ENCODE measurements at regions not wholly inside any gene's neighbourhood (a gene's known extent, or its start where the extent isn't known, plus 50 kb on each side); places are given as distances from the start of the nearest gene placed in this dataset.

DNA sequence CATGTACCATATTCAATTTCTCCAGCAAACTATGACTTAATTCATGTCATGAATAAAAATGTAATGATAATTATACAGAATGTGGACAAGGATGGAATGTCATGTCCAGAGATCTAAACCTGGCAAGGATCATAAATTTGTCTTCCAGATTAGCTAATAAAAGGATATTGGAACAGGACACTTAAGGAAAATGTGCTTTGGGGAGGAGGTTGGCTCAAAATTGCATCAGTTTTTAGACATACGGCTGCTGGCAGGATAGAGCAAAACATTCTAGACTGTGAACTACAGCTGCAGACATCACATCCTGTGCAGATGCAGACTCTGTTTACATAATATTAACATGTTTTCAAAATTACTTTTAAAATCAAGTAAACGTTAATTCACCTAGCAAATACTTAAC is 248.4 kb downstream of the TLR4 start:
- TF ChIP-seq, protein P1, sequence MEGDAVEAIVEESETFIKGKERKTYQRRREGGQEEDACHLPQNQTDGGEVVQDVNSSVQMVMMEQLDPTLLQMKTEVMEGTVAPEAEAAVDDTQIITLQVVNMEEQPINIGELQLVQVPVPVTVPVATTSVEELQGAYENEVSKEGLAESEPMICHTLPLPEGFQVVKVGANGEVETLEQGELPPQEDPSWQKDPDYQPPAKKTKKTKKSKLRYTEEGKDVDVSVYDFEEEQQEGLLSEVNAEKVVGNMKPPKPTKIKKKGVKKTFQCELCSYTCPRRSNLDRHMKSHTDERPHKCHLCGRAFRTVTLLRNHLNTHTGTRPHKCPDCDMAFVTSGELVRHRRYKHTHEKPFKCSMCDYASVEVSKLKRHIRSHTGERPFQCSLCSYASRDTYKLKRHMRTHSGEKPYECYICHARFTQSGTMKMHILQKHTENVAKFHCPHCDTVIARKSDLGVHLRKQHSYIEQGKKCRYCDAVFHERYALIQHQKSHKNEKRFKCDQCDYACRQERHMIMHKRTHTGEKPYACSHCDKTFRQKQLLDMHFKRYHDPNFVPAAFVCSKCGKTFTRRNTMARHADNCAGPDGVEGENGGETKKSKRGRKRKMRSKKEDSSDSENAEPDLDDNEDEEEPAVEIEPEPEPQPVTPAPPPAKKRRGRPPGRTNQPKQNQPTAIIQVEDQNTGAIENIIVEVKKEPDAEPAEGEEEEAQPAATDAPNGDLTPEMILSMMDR (IDR thresholded peaks at IDR 0.05; ENCODE audit: low read length) = no peak
- no peak for TF ChIP-seq EZH2 (IDR thresholded peaks at IDR 0.05; ENCODE audit: borderline replicate concordance, low read length)
- H3K79me2 ChIP-seq (ENCODE audit: insufficient read depth, low read length) = no peaks in the 10 kb centered on the region
- H3K4me2 ChIP-seq (ENCODE audit: low read length) = no peak overlapping the region
- no peaks in the 10 kb centered on the region for H3K9me3 ChIP-seq (ENCODE audit: low read length)
- H3K9ac ChIP-seq (ENCODE audit: low read length) = no peak overlapping the region
- no peaks in the 10 kb centered on the region for H3K36me3 ChIP-seq (ENCODE audit: insufficient read depth, low read length)
- no peaks in the 10 kb centered on the region for H3K27me3 ChIP-seq (ENCODE audit: insufficient read depth, low read length)
- no peak overlapping the region for H3K27ac ChIP-seq (ENCODE audit: low read depth, low read length, poor library complexity, severe bottlenecking)
- no peaks in the 10 kb centered on the region for H4K20me1 ChIP-seq (ENCODE audit: insufficient read depth, low read length)
- H2AFZ ChIP-seq (ENCODE audit: low read length) = no peak overlapping the region
- H3K4me1 ChIP-seq (ENCODE audit: insufficient read depth, low read length, severe bottlenecking) = no peaks in the 10 kb centered on the region
- no peak overlapping the region for H3K4me3 ChIP-seq (ENCODE audit: low read depth, low read length, poor library complexity, severe bottlenecking)
- H3F3A ChIP-seq (ENCODE audit: insufficient read depth, low read length) = no peaks in the 10 kb centered on the region
- no peaks in the 10 kb centered on the region for H3K9me2 ChIP-seq (ENCODE audit: low read depth, low read length)

DNA sequence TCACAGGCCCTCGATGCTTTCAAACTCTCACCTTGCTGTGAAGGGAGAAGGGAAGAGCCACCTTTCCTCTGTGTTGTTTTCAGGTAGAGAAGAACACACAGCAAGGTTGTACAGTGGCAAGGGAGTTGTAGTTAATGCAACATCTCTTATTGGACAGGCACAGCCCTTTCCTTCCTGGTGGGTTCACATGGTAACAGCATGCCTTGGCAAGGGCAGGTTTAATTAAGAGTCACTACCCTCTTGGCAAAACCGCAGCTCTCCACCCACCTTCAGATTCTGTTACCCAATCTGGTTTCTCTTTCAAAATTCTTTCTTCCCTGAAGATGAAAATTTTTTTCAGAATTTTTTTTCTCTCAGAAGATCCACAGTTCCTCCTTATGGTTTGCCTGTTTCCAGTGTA is 253.1 kb downstream of the TLR4 start:
- no peak overlapping the region for H2AFZ ChIP-seq (ENCODE audit: low read length)
- H3K4me2 ChIP-seq (ENCODE audit: low read length) = no peak overlapping the region
- H3K9me3 ChIP-seq (ENCODE audit: low read length) = no peaks in the 10 kb centered on the region
- H3K9ac ChIP-seq (ENCODE audit: low read length) = no peak overlapping the region
- no peaks in the 10 kb centered on the region for H3K27me3 ChIP-seq (ENCODE audit: insufficient read depth, low read length)
- no peaks in the 10 kb centered on the region for H3K4me1 ChIP-seq (ENCODE audit: insufficient read depth, low read length, severe bottlenecking)
- TF ChIP-seq, protein P1 (IDR thresholded peaks at IDR 0.05; ENCODE audit: low read length) = no peak
- no peak for TF ChIP-seq EZH2 (IDR thresholded peaks at IDR 0.05; ENCODE audit: borderline replicate concordance, low read length)
- H3K4me3 ChIP-seq (ENCODE audit: low read depth, low read length, poor library complexity, severe bottlenecking) = no peak overlapping the region
- H4K20me1 ChIP-seq (ENCODE audit: insufficient read depth, low read length) = no peaks in the 10 kb centered on the region
- H3K79me2 ChIP-seq (ENCODE audit: insufficient read depth, low read length) = no peaks in the 10 kb centered on the region
- H3K9me2 ChIP-seq (ENCODE audit: low read depth, low read length) = no peaks in the 10 kb centered on the region
- H3K36me3 ChIP-seq (ENCODE audit: insufficient read depth, low read length) = no peaks in the 10 kb centered on the region
- H3F3A ChIP-seq (ENCODE audit: insufficient read depth, low read length) = no peaks in the 10 kb centered on the region
- no peak overlapping the region for H3K27ac ChIP-seq (ENCODE audit: low read depth, low read length, poor library complexity, severe bottlenecking)

DNA sequence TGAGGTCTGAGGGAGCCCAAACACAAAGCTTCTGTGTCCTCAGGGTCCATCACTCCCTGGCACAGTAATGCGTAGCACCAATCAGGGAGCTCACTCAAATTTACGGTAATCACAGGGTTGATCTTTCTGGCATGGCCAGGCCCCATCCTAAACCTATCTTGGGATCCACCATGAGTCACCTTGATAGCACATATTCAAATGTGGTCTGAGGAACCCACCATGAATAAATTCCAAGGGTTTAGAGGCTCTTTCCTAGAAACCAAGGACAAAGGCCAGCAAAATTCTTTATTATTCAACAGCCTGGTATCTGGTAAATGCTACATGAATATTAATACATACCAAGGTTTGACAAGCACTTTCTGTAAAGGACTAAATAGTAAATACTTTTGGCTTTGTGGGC is 254.5 kb downstream of the TLR4 start:
- Histone ChIP-seq H3K27ac (ENCODE audit: low read depth, low read length, poor library complexity, severe bottlenecking) (no peak overlapping the region), H2AFZ (ENCODE audit: low read length) (no peak overlapping the region), H3K9me2 (ENCODE audit: low read depth, low read length) (no peaks in the 10 kb centered on the region), H3K9ac (ENCODE audit: low read length) (no peak overlapping the region), H3K27me3 (ENCODE audit: insufficient read depth, low read length) (no peaks in the 10 kb centered on the region), H3K9me3 (ENCODE audit: low read length) (no peaks in the 10 kb centered on the region), H3K79me2 (ENCODE audit: insufficient read depth, low read length) (no peaks in the 10 kb centered on the region), H3F3A (ENCODE audit: insufficient read depth, low read length) (no peaks in the 10 kb centered on the region), H3K4me3 (ENCODE audit: low read depth, low read length, poor library complexity, severe bottlenecking) (no peak overlapping the region), H3K4me1 (ENCODE audit: insufficient read depth, low read length, severe bottlenecking) (no peaks in the 10 kb centered on the region), H4K20me1 (ENCODE audit: insufficient read depth, low read length) (no peaks in the 10 kb centered on the region), H3K4me2 (ENCODE audit: low read length) (no peak overlapping the region), H3K36me3 (ENCODE audit: insufficient read depth, low read length) (no peaks in the 10 kb centered on the region)
- TF ChIP-seq, protein P1 (IDR thresholded peaks at IDR 0.05; ENCODE audit: low read length) = no peak
- no peak for TF ChIP-seq EZH2 (IDR thresholded peaks at IDR 0.05; ENCODE audit: borderline replicate concordance, low read length)

All from OCI-LY1 (cell line).